Lower leg skin (tissue), 3 donors: ENCODE measurements at regions not wholly inside any gene's neighbourhood (a gene's known extent, or its start where the extent isn't known, plus 50 kb on each side); places are given as distances from the start of the nearest gene placed in this dataset.

Source experiments
- CTCF ChIP-seq, 3 donors: fragments of 450-650 bp; IDR thresholded peaks; one replicate each; pipeline ENCODE4 v1.5.1; 2016; ENCODE audit warnings: antibody characterized with exemption in 3 of 3, mild to moderate bottlenecking in 3 of 3, moderate library complexity in 2 of 3
- POLR2A ChIP-seq, 2 donors: fragments of 450-650 bp; IDR thresholded peaks; one replicate each; pipeline ENCODE4 v1.6.1; 2016 to 2017; ENCODE audit warnings: antibody characterized with exemption in 2 of 2, mild to moderate bottlenecking in 1 of 2, moderate library complexity in 1 of 2

DNA sequence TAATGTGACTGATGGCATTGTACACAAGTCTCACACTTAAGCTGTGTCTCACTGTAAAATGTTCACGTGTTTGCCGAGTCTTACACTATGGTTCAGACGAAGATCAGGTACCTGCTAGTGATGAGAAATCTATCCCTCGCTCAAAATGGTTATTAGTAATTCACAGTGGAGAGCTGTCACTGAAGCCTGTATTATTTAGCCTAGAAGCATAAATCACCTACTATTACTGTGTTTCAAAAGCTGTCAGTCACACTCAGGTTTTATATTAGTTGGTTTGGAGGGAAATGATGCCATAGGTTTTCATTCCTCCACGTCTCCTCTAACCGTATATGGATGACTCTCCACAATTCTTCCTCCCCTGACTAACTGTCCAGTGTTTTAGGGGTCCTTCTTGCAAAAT, 292.4 kb upstream of the ZEB2 start:
- TF ChIP-seq POLR2A (IDR thresholded peaks at IDR 0.05), result no peak
- no peak for TF ChIP-seq CTCF (IDR thresholded peaks at IDR 0.05)
